PC-9 (cell line): ENCODE measurements at regions not wholly inside any gene's neighbourhood (a gene's known extent, or its start where the extent isn't known, plus 50 kb on each side); places are given as distances from the start of the nearest gene placed in this dataset.

Experiments
- BruUV-seq: library from RNA; stranded (reverse); fragments of 400-500 nt; replicated peaks from 2 replicates; lab custom pipeline; 2021; lab: Mats Ljungman, UMichigan
- CTCF ChIA-PET: fragments of 300-600 bp; sonication (Branson Sonifier 250); formaldehyde crosslinking; loops from one replicate; lab custom pipeline; 2022; ENCODE audit warnings: antibody characterized with exemption; lab: Charles Lee
- POLR2A ChIA-PET: fragments of 300-600 bp; sonication (Branson Sonifier 250); formaldehyde crosslinking; loops from one replicate; lab custom pipeline; 2022; ENCODE audit warnings: antibody characterized with exemption; ENCODE audit not compliant: unreplicated experiment; lab: Charles Lee
- DNase-seq, 2 experiments: peaks; one replicate each; pipeline versions ENCODE4 v3.0.0 to v3.0.0-alpha.2; 2015 to 2022; ENCODE audit warnings: mixed read lengths in 1 of 2
- H2AFZ ChIP-seq: fragments of 200-600 bp; sonication (generic); 2 replicates; pipeline ENCODE4 v1.8.1; 2017; ENCODE audit warnings: antibody characterized with exemption
- H3F3A ChIP-seq: fragments of 200-600 bp; sonication (generic); 2 replicates; pipeline ENCODE4 v1.8.1; 2017; ENCODE audit warnings: antibody characterized with exemption, mild to moderate bottlenecking, low read depth; ENCODE audit not compliant: insufficient read depth
- H3K27ac ChIP-seq: fragments of 200-600 bp; sonication (generic); 2 replicates; pipeline ENCODE4 v1.6.1; 2016; ENCODE audit warnings: mixed run types
- H3K27me3 ChIP-seq: fragments of 200-600 bp; sonication (generic); 2 replicates; pipeline ENCODE4 v1.6.1; 2016; ENCODE audit warnings: low read depth, mixed run types; ENCODE audit not compliant: insufficient read depth
- H3K36me3 ChIP-seq: fragments of 200-600 bp; sonication (generic); 2 replicates; pipeline ENCODE4 v1.6.1; 2016; ENCODE audit warnings: low read depth, mixed run types
- H3K4me1 ChIP-seq: fragments of 200-600 bp; sonication (generic); replicated peaks from 2 replicates; pipeline ENCODE4 v1.6.1; 2016; ENCODE audit warnings: mixed run types; ENCODE audit not compliant: insufficient read depth
- H3K4me2 ChIP-seq: fragments of 200-600 bp; sonication (generic); 2 replicates; pipeline ENCODE4 v1.6.1; 2017; ENCODE audit warnings: mixed run types
- H3K4me3 ChIP-seq: fragments of 200-600 bp; sonication (generic); 2 replicates; pipeline ENCODE4 v1.6.1; 2016; ENCODE audit warnings: mixed run types
- H3K79me2 ChIP-seq: fragments of 200-600 bp; sonication (generic); 2 replicates; pipeline ENCODE4 v1.6.1; 2017; ENCODE audit warnings: low read depth, mixed run types
- H3K9me2 ChIP-seq: fragments of 200-600 bp; sonication (generic); 2 replicates; pipeline ENCODE4 v1.8.1; 2017; ENCODE audit warnings: mild to moderate bottlenecking; ENCODE audit not compliant: insufficient read depth
- H3K9me3 ChIP-seq: fragments of 200-600 bp; sonication (generic); 2 replicates; pipeline ENCODE4 v1.8.1; 2016; ENCODE audit warnings: low read depth; ENCODE audit not compliant: insufficient read depth
- H4K20me1 ChIP-seq: fragments of 200-600 bp; sonication (generic); 2 replicates; pipeline ENCODE4 v1.8.1; 2017; ENCODE audit not compliant: insufficient read depth
- CTCF ChIP-seq: fragments of 200-600 bp; sonication (generic); conservative IDR thresholded peaks from 2 replicates; pipeline ENCODE4 v1.6.1; 2017; ENCODE audit warnings: mixed run types, antibody characterized with exemption, mild to moderate bottlenecking, moderate library complexity
- EZH2 ChIP-seq: fragments of 200-600 bp; sonication (generic); IDR thresholded peaks from 2 replicates; pipeline ENCODE4 v1.8.0; 2017; ENCODE audit warnings: antibody characterized with exemption, low read depth
- intact Hi-C: fragments of 100-400 bp; cut with micrococcal nuclease; formaldehyde crosslinking; loops from one replicate; pipeline ENCODE4 v1.10.0; 2022; ENCODE audit not compliant: unreplicated experiment

GRCh38 chr12:23209793-23210192 lies 584.8 kb downstream of the ETNK1 start:
- no peaks in the 10 kb centered on the region for H3K27me3 ChIP-seq
- H4K20me1 ChIP-seq, result no peaks in the 10 kb centered on the region
- ChIA-PET POLR2A (no interaction called here), CTCF (no interaction called here)
- H3K9me3 ChIP-seq, result no peaks in the 10 kb centered on the region
- no peaks in the 10 kb centered on the region for H3K9me2 ChIP-seq
- H3F3A ChIP-seq, result no peaks in the 10 kb centered on the region
- H3K36me3 ChIP-seq, result no peaks in the 10 kb centered on the region
- no peak overlapping the region for H3K4me2 ChIP-seq
- no peaks in the 10 kb centered on the region for H3K79me2 ChIP-seq
- DNase-seq, result no peak
- H3K4me1 ChIP-seq, result no peaks in the 10 kb centered on the region
- H2AFZ ChIP-seq, result no peak overlapping the region
- H3K27ac ChIP-seq, result no peak overlapping the region
- intact Hi-C loops, result loop anchor here (5.0 kb wide), 1 partner anchor 1568 kb away; no protein-coding TSS in a partner anchor
- TF ChIP-seq EZH2 (no peak), CTCF (no peak)
- H3K4me3 ChIP-seq, result no peak overlapping the region
- no TSS peak for BruUV-seq

- ChIA-PET POLR2A (no interaction called here), CTCF (no interaction called here)
- no peaks in the 10 kb centered on the region for H4K20me1 ChIP-seq
- H3K4me2 ChIP-seq, result no peak overlapping the region
- H2AFZ ChIP-seq, result no peak overlapping the region
- H3K27ac ChIP-seq, result no peak overlapping the region
- no peak for TF ChIP-seq EZH2
- no peak for TF ChIP-seq CTCF
- H3K4me1 ChIP-seq, result no peaks in the 10 kb centered on the region
- no peaks in the 10 kb centered on the region for H3K9me3 ChIP-seq
- no peaks in the 10 kb centered on the region for H3K36me3 ChIP-seq
- H3K27me3 ChIP-seq, result no peaks in the 10 kb centered on the region
- H3K9me2 ChIP-seq, result no peaks in the 10 kb centered on the region
- intact Hi-C loops, result no loop called here
- no TSS peak for BruUV-seq
- no peaks in the 10 kb centered on the region for H3K79me2 ChIP-seq
- no peak overlapping the region for H3K4me3 ChIP-seq
- no peak for DNase-seq
- H3F3A ChIP-seq, result no peaks in the 10 kb centered on the region
These were observed 585.6 kb downstream of the ETNK1 start for GRCh38 chr12:23210573-23210972.

- no TSS peak for BruUV-seq
- POLR2A ChIA-PET, result no interaction called here
- H4K20me1 ChIP-seq, result no peaks in the 10 kb centered on the region
- no peak overlapping the region for H2AFZ ChIP-seq
- H3K27ac ChIP-seq, result no peak overlapping the region
- H3F3A ChIP-seq, result no peaks in the 10 kb centered on the region
- DNase-seq, result no peak
- H3K36me3 ChIP-seq, result no peaks in the 10 kb centered on the region
- intact Hi-C loops, result no loop called here
- CTCF ChIA-PET, result no interaction called here
- H3K9me3 ChIP-seq, result no peaks in the 10 kb centered on the region
- H3K27me3 ChIP-seq, result no peaks in the 10 kb centered on the region
- no peaks in the 10 kb centered on the region for H3K4me1 ChIP-seq
- H3K79me2 ChIP-seq, result no peaks in the 10 kb centered on the region
- TF ChIP-seq CTCF (no peak), EZH2 (no peak)
- no peak overlapping the region for H3K4me2 ChIP-seq
- H3K9me2 ChIP-seq, result no peaks in the 10 kb centered on the region
- H3K4me3 ChIP-seq, result no peak overlapping the region
These were observed 586.7 kb downstream of the ETNK1 start for GRCh38 chr12:23211384-23212320.
